ENCODE measurements at regions not wholly inside any gene's neighbourhood (a gene's known extent, or its start where the extent isn't known, plus 50 kb on each side); places are given as distances from the start of the nearest gene placed in this dataset.

DNA sequence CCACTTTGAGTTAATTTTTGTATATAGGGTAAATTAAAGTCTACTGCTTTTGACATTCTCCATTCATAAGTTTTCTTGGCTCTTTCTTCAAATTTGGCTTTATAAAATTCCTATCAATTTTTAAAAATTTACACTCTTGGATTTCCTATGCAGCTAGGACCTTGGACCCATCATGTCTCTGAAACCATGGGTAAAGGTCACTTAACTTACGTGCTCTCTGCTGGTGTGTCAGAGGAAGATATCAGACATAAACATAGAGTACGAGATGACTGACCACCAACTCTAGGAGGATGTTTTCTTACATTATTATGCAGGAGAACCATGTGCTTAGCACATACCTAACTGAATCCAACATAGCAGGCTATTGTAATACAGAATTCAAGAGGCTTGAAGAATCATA, 62.5 kb upstream of the C1GALT1C1 start:
- no peak for DNase-seq

DNA sequence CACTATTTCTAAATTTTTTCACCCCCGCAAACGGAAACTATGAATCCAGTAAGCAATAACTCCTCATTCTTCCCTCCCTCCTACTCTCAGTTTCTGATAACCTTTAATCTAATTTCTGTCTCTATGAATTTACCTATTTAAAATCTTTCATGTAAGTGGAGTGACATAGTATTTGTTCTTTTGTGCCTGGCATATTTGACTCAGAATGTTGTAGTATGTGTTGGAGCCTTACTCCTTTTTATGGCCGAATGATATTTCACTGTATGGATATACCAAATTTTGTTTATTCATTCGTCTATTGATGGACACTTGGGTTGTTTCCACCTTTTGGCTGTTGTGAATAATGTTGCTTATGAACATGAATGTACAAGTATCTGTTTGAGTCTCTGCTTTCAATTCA, 61.1 kb upstream of the C1GALT1C1 start:
- DNase-seq = no peak

DNA sequence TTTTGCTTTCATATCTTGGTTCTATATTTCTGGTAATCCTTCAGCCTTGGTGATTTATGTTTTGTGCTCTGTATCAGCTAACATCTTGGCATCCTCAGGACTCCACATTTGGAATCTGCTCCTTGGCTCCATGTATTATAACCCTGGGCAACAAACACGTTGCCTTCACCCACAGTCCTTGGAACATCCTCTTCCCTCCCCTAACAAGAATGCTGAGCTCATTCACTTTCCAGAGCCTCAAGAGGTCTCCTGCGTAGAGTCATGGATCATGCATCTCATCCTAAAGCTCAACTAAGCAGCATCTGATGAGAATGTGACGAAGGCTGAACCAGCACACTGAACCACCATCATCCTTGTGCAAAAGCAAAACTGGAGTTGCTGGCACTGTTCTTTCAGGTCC, 60.5 kb upstream of the C1GALT1C1 start:
- no peak for DNase-seq

DNA sequence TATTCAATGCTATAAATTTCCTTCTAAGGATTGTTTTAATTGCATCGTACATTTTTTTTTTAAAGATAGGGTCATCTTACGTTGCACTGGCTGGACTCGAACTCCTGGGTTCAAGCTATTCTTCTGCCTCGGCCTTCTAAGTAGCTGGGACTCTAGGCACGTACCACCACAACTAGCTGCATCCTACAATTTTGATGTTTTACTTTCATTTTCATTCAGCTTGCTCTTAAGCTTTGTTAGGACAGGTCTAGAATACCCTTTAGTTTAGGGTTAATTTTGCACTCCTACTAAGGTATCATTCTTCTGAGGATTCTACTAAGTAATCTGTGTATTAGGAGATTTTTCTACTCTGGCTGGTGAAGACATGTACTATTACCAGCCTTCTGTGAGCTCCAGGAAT, 50.2 kb upstream of the C1GALT1C1 start:
- no peak for DNase-seq

Measured in right forelimb (tissue), 1 donor.